ENCODE measurements at regions not wholly inside any gene's neighbourhood (a gene's known extent, or its start where the extent isn't known, plus 50 kb on each side); places are given as distances from the start of the nearest gene placed in this dataset.

GRCh38 chr3:28124882-28125281 lies 116.5 kb upstream of the CMC1 start:
- H3K27me3 ChIP-seq = no peaks in the 10 kb centered on the region
- H3K27ac ChIP-seq = no peak overlapping the region
- H3K36me3 ChIP-seq = no peaks in the 10 kb centered on the region
- intact Hi-C loops (cut with DNase I; ENCODE audit: low total_unique reads) = no loop called here
- H3K4me1 ChIP-seq = no peaks in the 10 kb centered on the region
- no peak for TF ChIP-seq CTCF (IDR thresholded peaks at IDR 0.05)
- TF ChIP-seq POLR2A (IDR thresholded peaks at IDR 0.05) = no peak
- no peak for DNase-seq
- no peak overlapping the region for H3K4me3 ChIP-seq
- no peaks in the 10 kb centered on the region for H3K9me3 ChIP-seq

GRCh38 chr3:28125342-28125741 lies 116.1 kb upstream of the CMC1 start:
- TF ChIP-seq CTCF (IDR thresholded peaks at IDR 0.05) = no peak
- TF ChIP-seq POLR2A (IDR thresholded peaks at IDR 0.05) = no peak
- Histone ChIP-seq H3K9me3 (no peaks in the 10 kb centered on the region), H3K4me1 (no peaks in the 10 kb centered on the region), H3K4me3 (no peak overlapping the region), H3K27ac (no peak overlapping the region), H3K27me3 (no peaks in the 10 kb centered on the region), H3K36me3 (no peaks in the 10 kb centered on the region)
- no peak for DNase-seq
- intact Hi-C loops (cut with DNase I; ENCODE audit: low total_unique reads) = no loop called here

GRCh38 chr3:28130836-28131235 lies 110.6 kb upstream of the CMC1 start:
- no peaks in the 10 kb centered on the region for H3K27me3 ChIP-seq
- no peaks in the 10 kb centered on the region for H3K4me1 ChIP-seq
- H3K9me3 ChIP-seq = no peaks in the 10 kb centered on the region
- H3K4me3 ChIP-seq = no peak overlapping the region
- TF ChIP-seq POLR2A (IDR thresholded peaks at IDR 0.05) (no peak), CTCF (IDR thresholded peaks at IDR 0.05) (no peak)
- no peak overlapping the region for H3K27ac ChIP-seq
- no peak for DNase-seq
- intact Hi-C loops (cut with DNase I; ENCODE audit: low total_unique reads) = no loop called here
- H3K36me3 ChIP-seq = no peaks in the 10 kb centered on the region

- no peak overlapping the region for H3K27ac ChIP-seq
- H3K27me3 ChIP-seq = no peaks in the 10 kb centered on the region
- DNase-seq = no peak
- H3K4me3 ChIP-seq = no peak overlapping the region
- H3K9me3 ChIP-seq = no peaks in the 10 kb centered on the region
- intact Hi-C loops (cut with DNase I; ENCODE audit: low total_unique reads) = no loop called here
- H3K4me1 ChIP-seq = no peaks in the 10 kb centered on the region
- no peaks in the 10 kb centered on the region for H3K36me3 ChIP-seq
- no peak for TF ChIP-seq POLR2A (IDR thresholded peaks at IDR 0.05)
- no peak for TF ChIP-seq CTCF (IDR thresholded peaks at IDR 0.05)
Observed at GRCh38 chr3:28132941-28133340, 108.5 kb upstream of the CMC1 start.

GRCh38 chr3:28134198-28134597 lies 107.2 kb upstream of the CMC1 start:
- H3K27me3 ChIP-seq = no peaks in the 10 kb centered on the region
- TF ChIP-seq CTCF (IDR thresholded peaks at IDR 0.05) = no peak
- no peak for TF ChIP-seq POLR2A (IDR thresholded peaks at IDR 0.05)
- no peaks in the 10 kb centered on the region for H3K4me1 ChIP-seq
- H3K9me3 ChIP-seq = no peaks in the 10 kb centered on the region
- H3K36me3 ChIP-seq = no peaks in the 10 kb centered on the region
- no peak for DNase-seq
- no peak overlapping the region for H3K4me3 ChIP-seq
- intact Hi-C loops (cut with DNase I; ENCODE audit: low total_unique reads) = no loop called here
- H3K27ac ChIP-seq = no peak overlapping the region

Measured in uterus (tissue), 3 donors.